Endodermal cell (in vitro differentiated cells): ENCODE measurements at regions not wholly inside any gene's neighbourhood (a gene's known extent, or its start where the extent isn't known, plus 50 kb on each side); places are given as distances from the start of the nearest gene placed in this dataset.
A peak's percentile ranks its signal among the peaks of the same experiment; 100 is the strongest.
"Not testable (repeated sequence)": the region's sequence is repeated elsewhere in the genome, so short reads cannot be mapped to it uniquely, and the experiment has no call there.

Source experiments
- DNase-seq: peaks from one replicate; pipeline ENCODE4 v3.0.0-alpha.2; 2017
- H3K27ac ChIP-seq: 2 replicates; pipeline ENCODE4 v1.5.1; 2013; ENCODE audit warnings: mild to moderate bottlenecking, low read depth, low read length, moderate library complexity
- H3K27me3 ChIP-seq: 2 replicates; pipeline ENCODE4 v1.6.1; 2013; ENCODE audit warnings: mild to moderate bottlenecking, low read length, moderate library complexity; ENCODE audit not compliant: insufficient read depth, control insufficient read depth, poor library complexity, severe bottlenecking
- H3K36me3 ChIP-seq: 2 replicates; pipeline ENCODE4 v1.7.0; 2013; ENCODE audit warnings: mild to moderate bottlenecking, low read length, moderate library complexity; ENCODE audit not compliant: control insufficient read depth, insufficient read depth
- H3K4me1 ChIP-seq: one replicate; pipeline ENCODE4 v1.7.0; 2013; ENCODE audit warnings: low read length; ENCODE audit not compliant: control insufficient read depth, insufficient read depth
- H3K4me3 ChIP-seq: 2 replicates; pipeline ENCODE4 v1.5.1; 2013; ENCODE audit warnings: mild to moderate bottlenecking, low read length, moderate library complexity
- H3K9ac ChIP-seq: 2 replicates; pipeline ENCODE4 v1.6.1; 2013; ENCODE audit warnings: mild to moderate bottlenecking, low read length, moderate library complexity; ENCODE audit not compliant: poor library complexity, severe bottlenecking; ENCODE audit errors: extremely low read depth
- H3K9me3 ChIP-seq: 2 replicates; pipeline ENCODE4 v1.6.1; 2013; ENCODE audit warnings: mild to moderate bottlenecking, low read length, moderate library complexity; ENCODE audit not compliant: control insufficient read depth
- H3K27ac Mint-ChIP-seq: 2 replicates; pipeline ENCODE4 v1.8.0; 2020; ENCODE audit warnings: mixed read lengths
- H3K27me3 Mint-ChIP-seq: 2 replicates; pipeline ENCODE4 v1.8.0; 2021; ENCODE audit warnings: mild to moderate bottlenecking, mixed read lengths; ENCODE audit not compliant: insufficient read depth
- H3K36me3 Mint-ChIP-seq: 2 replicates; pipeline ENCODE4 v1.8.0; 2020; ENCODE audit warnings: low read depth, mixed read lengths
- H3K4me1 Mint-ChIP-seq: 2 replicates; pipeline ENCODE4 v1.8.0; 2020; ENCODE audit warnings: mixed read lengths
- H3K4me3 Mint-ChIP-seq: 2 replicates; pipeline ENCODE4 v1.8.0; 2020; ENCODE audit warnings: mild to moderate bottlenecking, moderate library complexity, mixed read lengths
- H3K9me3 Mint-ChIP-seq: 2 replicates; pipeline ENCODE4 v1.8.0; 2020; ENCODE audit warnings: mild to moderate bottlenecking, mixed read lengths
- CTCF ChIP-seq: fragments of 200-600 bp; sonication (generic); conservative IDR thresholded peaks from 2 replicates; pipeline ENCODE4 v1.5.0; 2021; ENCODE audit warnings: antibody characterized with exemption, mild to moderate bottlenecking
- WGBS, 2 experiments: methylation state at CpG; one replicate each; pipeline versions ENCODE4 v1.1.5 to v1.1.7; 2013; ENCODE audit warnings: missing lambda C conversion rate in 2 of 2, mixed read lengths in 1 of 2; ENCODE audit not compliant: insufficient coverage in 1 of 2, insufficient read length in 1 of 2; 5-methylcytosine and 5-hydroxymethylcytosine counted together

GRCh38 chr2:177001334-177001733 lies 211.3 kb upstream of the HNRNPA3 start:
- no peak overlapping the region for H3K4me3 ChIP-seq
- no peaks in the 10 kb centered on the region for H3K27me3 ChIP-seq
- peaks cover 13% of the 10 kb centered on the region for H3K9me3 ChIP-seq
- Mint-ChIP-seq H3K36me3 (no peaks in the 10 kb centered on the region), H3K27ac (no peak overlapping the region), H3K27me3 (peaks cover 11% of the 10 kb centered on the region), H3K4me3 (no peak overlapping the region), H3K4me1 (peaks cover 17% of the 10 kb centered on the region), H3K9me3 (peaks cover 2% of the 10 kb centered on the region)
- no peak overlapping the region for H3K27ac ChIP-seq
- peaks cover 9% of the 10 kb centered on the region for H3K4me1 ChIP-seq
- WGBS, 2 experiments: 91 to 96% methylated on average over 1 to 2 of the region's 2 CpGs
- DNase-seq: peak; percentile 65
- H3K9ac ChIP-seq: no peak overlapping the region
- no peak for TF ChIP-seq CTCF
- H3K36me3 ChIP-seq: no peaks in the 10 kb centered on the region

- Histone ChIP-seq H3K4me3 (no peak overlapping the region), H3K4me1 (peaks cover 9% of the 10 kb centered on the region), H3K27me3 (no peaks in the 10 kb centered on the region), H3K9me3 (peaks cover 23% of the 10 kb centered on the region), H3K36me3 (no peaks in the 10 kb centered on the region), H3K9ac (no peak overlapping the region), H3K27ac (no peak overlapping the region)
- 84 to 92% methylated on average over 2 to 3 of the region's 3 CpGs for whole genome bisulfite sequencing, 2 experiments
- no peak for DNase-seq
- no peak for TF ChIP-seq CTCF
- Mint-ChIP-seq H3K27ac (no peak overlapping the region), H3K4me3 (no peak overlapping the region), H3K36me3 (peaks cover 3% of the 10 kb centered on the region), H3K4me1 (peaks cover 17% of the 10 kb centered on the region), H3K9me3 (peaks cover 12% of the 10 kb centered on the region), H3K27me3 (peaks cover 11% of the 10 kb centered on the region)
These were observed 209.6 kb upstream of the HNRNPA3 start for GRCh38 chr2:177002983-177003382.

- H3K4me3 Mint-ChIP-seq, H3K4me3 ChIP-seq, H3K36me3 ChIP-seq, H3K9ac ChIP-seq, H3K27ac Mint-ChIP-seq, H3K4me1 Mint-ChIP-seq, H3K36me3 Mint-ChIP-seq, DNase-seq, H3K4me1 ChIP-seq, H3K27ac ChIP-seq: not testable (repeated sequence)
- 97 to 98% methylated on average over 9 to 28 of the region's 28 CpGs for WGBS, 2 experiments
- peaks cover 18% of the 10 kb centered on the region for H3K9me3 ChIP-seq
- H3K27me3 Mint-ChIP-seq: peaks cover 46% of the 10 kb centered on the region
- H3K9me3 Mint-ChIP-seq: peaks cover 22% of the 10 kb centered on the region
- peaks cover 21% of the 10 kb centered on the region for H3K27me3 ChIP-seq
These were observed 204.9 kb upstream of the HNRNPA3 start for GRCh38 chr2:177007726-177008125.

- not testable (repeated sequence) for H3K27ac ChIP-seq, H3K36me3 Mint-ChIP-seq, H3K4me1 ChIP-seq, H3K4me3 Mint-ChIP-seq, H3K4me3 ChIP-seq, H3K4me1 Mint-ChIP-seq, H3K27ac Mint-ChIP-seq, H3K36me3 ChIP-seq, H3K9ac ChIP-seq, DNase-seq
- Histone ChIP-seq H3K9me3 (peaks cover 18% of the 10 kb centered on the region), H3K27me3 (peaks cover 21% of the 10 kb centered on the region)
- Mint-ChIP-seq H3K27me3 (peaks cover 48% of the 10 kb centered on the region), H3K9me3 (peaks cover 22% of the 10 kb centered on the region)
- 96 to 97% methylated on average over 12 to 17 of the region's 17 CpGs for WGBS, 2 experiments
These were observed 203.9 kb upstream of the HNRNPA3 start for GRCh38 chr2:177008662-177009061.
